H1 (cell line): ENCODE measurements at regions not wholly inside any gene's neighbourhood (a gene's known extent, or its start where the extent isn't known, plus 50 kb on each side); places are given as distances from the start of the nearest gene placed in this dataset.

Experiments used
- CTCF ChIA-PET: fragments of 300-600 bp; sonication (Branson Sonifier 250); formaldehyde crosslinking; loops from one replicate; lab custom pipeline; 2021; ENCODE audit not compliant: partially characterized antibody; lab: Charles Lee
- POLR2A ChIA-PET: fragments of 300-600 bp; sonication (Branson Sonifier 250); formaldehyde crosslinking; loops from one replicate; lab custom pipeline; 2021; ENCODE audit warnings: inconsistent platforms; ENCODE audit not compliant: partially characterized antibody; lab: Charles Lee
- DNase-seq, 2 experiments: peaks; one replicate each; pipeline versions ENCODE4 v3.0.0 to v3.0.0-alpha.2; 2010 to 2022; ENCODE audit warnings: low spot score in 2 of 2, low read depth in 1 of 2, mixed read lengths in 1 of 2
- FAIRE-seq: peaks from 2 replicates; lab custom pipeline; 2011; peaks lifted over from hg19 to GRCh38; lab: Jason Lieb, UNC
- H2AFZ ChIP-seq: 2 replicates; pipeline ENCODE4 v1.8.1; 2012; ENCODE audit warnings: low read length, inconsistent platforms
- H2AK5ac ChIP-seq: 2 replicates; pipeline ENCODE4 v1.6.1; 2013; ENCODE audit warnings: low read depth, low read length
- H2BK120ac ChIP-seq: replicated peaks from 2 replicates; pipeline ENCODE3; 2013; ENCODE audit warnings: low read depth, low read length, inconsistent platforms
- H2BK12ac ChIP-seq: 2 replicates; pipeline ENCODE4 v1.6.1; 2013; ENCODE audit warnings: low read depth, low read length
- H2BK15ac ChIP-seq: 2 replicates; pipeline ENCODE4 v1.6.1; 2013; ENCODE audit warnings: low read length
- H2BK20ac ChIP-seq: 2 replicates; pipeline ENCODE4 v1.6.1; 2013; ENCODE audit warnings: low read length
- H2BK5ac ChIP-seq: 2 replicates; pipeline ENCODE4 v1.6.1; 2013; ENCODE audit warnings: low read depth, low read length
- H3K14ac ChIP-seq: 2 replicates; pipeline ENCODE4 v1.6.1; 2013; ENCODE audit warnings: inconsistent platforms; ENCODE audit not compliant: insufficient read length
- H3K18ac ChIP-seq: 2 replicates; pipeline ENCODE4 v1.6.1; 2013; ENCODE audit warnings: low read length; ENCODE audit errors: extremely low read depth
- H3K23ac ChIP-seq: 2 replicates; pipeline ENCODE4 v1.6.1; 2013; ENCODE audit warnings: inconsistent platforms; ENCODE audit not compliant: insufficient read length
- H3K23me2 ChIP-seq: 2 replicates; pipeline ENCODE4 v1.6.1; 2013; ENCODE audit warnings: low read depth, low read length
- H3K27ac ChIP-seq: 2 replicates; pipeline ENCODE4 v1.6.1; 2011; ENCODE audit warnings: low read depth, low read length, inconsistent platforms
- H3K27me3 ChIP-seq, 4 experiments: replicated peaks in 1 of 4; 1 replicate in 1 of 4; 2 replicates in 3 of 4; pipeline versions ENCODE4 v1.6.1 to v1.8.1; 2011 to 2013; ENCODE audit warnings: low read length in 3 of 4, mild to moderate bottlenecking in 3 of 4, inconsistent platforms in 2 of 4, mixed read lengths in 2 of 4, moderate library complexity in 1 of 4; ENCODE audit not compliant: control insufficient read depth in 3 of 4, insufficient read depth in 3 of 4; ENCODE audit errors: extremely low read depth in 1 of 4
- H3K36me3 ChIP-seq, 4 experiments: 2 replicates each; pipeline versions ENCODE4 v1.6.1 to v1.8.1; 2011 to 2013; ENCODE audit warnings: mild to moderate bottlenecking in 4 of 4, low read length in 3 of 4, moderate library complexity in 2 of 4, control low read depth in 1 of 4, inconsistent platforms in 1 of 4; ENCODE audit not compliant: insufficient read depth in 4 of 4, control insufficient read depth in 2 of 4
- H3K4ac ChIP-seq: replicated peaks from 2 replicates; pipeline ENCODE3; 2013; ENCODE audit warnings: low read length, low read depth, mixed read lengths, inconsistent platforms; ENCODE audit not compliant: insufficient read length
- H3K4me1 ChIP-seq, 4 experiments: replicated peaks in 1 of 4; 1 replicate in 1 of 4; 2 replicates in 3 of 4; pipeline versions ENCODE4 v1.6.1 to v1.8.1; 2011 to 2013; ENCODE audit warnings: low read length in 3 of 4, inconsistent platforms in 2 of 4, mixed read lengths in 1 of 4; ENCODE audit not compliant: insufficient read depth in 4 of 4, control insufficient read depth in 3 of 4
- H3K4me2 ChIP-seq, 2 experiments: 2 replicates each; pipeline versions ENCODE4 v1.6.1 to v1.8.1; 2011 to 2013; ENCODE audit warnings: low read depth in 2 of 2, low read length in 2 of 2, control low read depth in 1 of 2, inconsistent platforms in 1 of 2, mild to moderate bottlenecking in 1 of 2; ENCODE audit not compliant: insufficient read depth in 1 of 2
- H3K4me3 ChIP-seq, 4 experiments: fragments of 200-600, 300-600 bp in 1 of 4; sonication (generic), shearing (Covaris generic), sonication (Bioruptor Twin) in 1 of 4; 2 replicates each; pipeline versions ENCODE4 v1.5.1 to v1.8.1; 2011 to 2016; ENCODE audit warnings: low read length in 4 of 4, low read depth in 3 of 4, control low read depth in 2 of 4, inconsistent platforms in 2 of 4, mild to moderate bottlenecking in 2 of 4, mixed read lengths in 1 of 4, moderate library complexity in 1 of 4; ENCODE audit not compliant: insufficient read depth in 2 of 4; ENCODE audit errors: extremely low read depth in 1 of 4
- H3K56ac ChIP-seq: replicated peaks from 2 replicates; pipeline ENCODE3; 2013; ENCODE audit warnings: low read depth, mild to moderate bottlenecking, mixed read lengths, low read length, inconsistent platforms; ENCODE audit not compliant: insufficient read length
- H3K79me1 ChIP-seq: 2 replicates; pipeline ENCODE4 v1.6.1; 2013; ENCODE audit warnings: low read depth, low read length, control low read depth
- H3K79me2 ChIP-seq, 2 experiments: 2 replicates each; pipeline versions ENCODE4 v1.6.1 to v1.8.1; 2012 to 2013; ENCODE audit warnings: low read length in 2 of 2, mild to moderate bottlenecking in 2 of 2, inconsistent platforms in 1 of 2; ENCODE audit not compliant: insufficient read depth in 2 of 2, control insufficient read depth in 1 of 2
- H3K9ac ChIP-seq, 4 experiments: replicated peaks in 1 of 4; 1 replicate in 1 of 4; 2 replicates in 3 of 4; pipeline versions ENCODE4 v1.6.1 to v1.8.1; 2011 to 2013; ENCODE audit warnings: low read depth in 3 of 4, low read length in 3 of 4, control low read depth in 2 of 4, mild to moderate bottlenecking in 2 of 4, moderate library complexity in 2 of 4, inconsistent platforms in 1 of 4; ENCODE audit errors: extremely low read depth in 1 of 4
- H3K9me3 ChIP-seq, 2 experiments: 2 replicates each; pipeline versions ENCODE4 v1.6.1 to v1.8.1; 2012 to 2013; ENCODE audit warnings: mild to moderate bottlenecking in 2 of 2, moderate library complexity in 2 of 2, control low read depth in 1 of 2, inconsistent platforms in 1 of 2, low read depth in 1 of 2, low read length in 1 of 2, mixed read lengths in 1 of 2; ENCODE audit not compliant: insufficient read depth in 2 of 2
- H4K20me1 ChIP-seq, 2 experiments: replicated peaks in 1 of 2; 2 replicates each; pipeline versions ENCODE3 to v1.8.1; 2011 to 2013; ENCODE audit warnings: inconsistent platforms in 2 of 2, low read length in 2 of 2, mild to moderate bottlenecking in 1 of 2; ENCODE audit not compliant: insufficient read depth in 2 of 2, control insufficient read depth in 1 of 2
- H4K5ac ChIP-seq: 2 replicates; pipeline ENCODE4 v1.6.1; 2013; ENCODE audit warnings: low read length, low read depth, mixed read lengths, inconsistent platforms; ENCODE audit not compliant: insufficient read length
- H4K8ac ChIP-seq: 2 replicates; pipeline ENCODE4 v1.8.0; 2013; ENCODE audit warnings: mild to moderate bottlenecking, moderate library complexity, low read length, inconsistent platforms; ENCODE audit not compliant: insufficient read depth; ENCODE audit errors: extremely low read depth
- H4K91ac ChIP-seq: replicated peaks from 2 replicates; pipeline ENCODE3; 2013; ENCODE audit warnings: low read length, mixed read lengths, inconsistent platforms; ENCODE audit not compliant: insufficient read length
- EGR1 ChIP-seq: IDR thresholded peaks from 2 replicates; pipeline ENCODE4 v1.6.1; 2011; ENCODE audit warnings: low read depth, low read length, borderline replicate concordance
- EZH2 ChIP-seq: fragments of 200-600 bp; sonication (generic); IDR thresholded peaks from 2 replicates; pipeline ENCODE4 v1.7.1; 2012; ENCODE audit warnings: low read depth, mild to moderate bottlenecking, moderate library complexity, low read length, inconsistent platforms; ENCODE audit not compliant: severe bottlenecking
- PHF8 ChIP-seq: fragments of 200-600 bp; sonication (generic); conservative IDR thresholded peaks from 2 replicates; pipeline ENCODE4 v1.7.1; 2012; ENCODE audit warnings: low read depth, mild to moderate bottlenecking, inconsistent platforms, low read length, moderate library complexity
- POLR2A ChIP-seq, 2 experiments: IDR thresholded peaks; 1 replicate in 1 of 2; 2 replicates in 1 of 2; pipeline ENCODE4 v1.6.1; 2011; ENCODE audit warnings: low read depth in 2 of 2, low read length in 2 of 2, mild to moderate bottlenecking in 2 of 2; ENCODE audit errors: control extremely low read depth in 1 of 2
- POU5F1 ChIP-seq: IDR thresholded peaks from 2 replicates; pipeline ENCODE4 v1.6.1; 2011; ENCODE audit warnings: low read depth, mild to moderate bottlenecking, low read length, moderate library complexity
- TEAD4 ChIP-seq: IDR thresholded peaks from 2 replicates; pipeline ENCODE4 v1.6.1; 2012; ENCODE audit warnings: low read depth, low read length, inconsistent platforms, mixed read lengths
- WGBS, 2 experiments: shearing (Covaris generic) in 1 of 2; methylation state at CpG; one replicate each; pipeline versions ENCODE4 v1.1.6 to v1.1.7; 2013 to 2015; ENCODE audit warnings: low lambda C conversion rate in 2 of 2, mixed read lengths in 2 of 2, inconsistent platforms in 1 of 2, low coverage in 1 of 2, missing lambda C conversion rate in 1 of 2; ENCODE audit not compliant: insufficient replicate concordance in 2 of 2, insufficient coverage in 1 of 2, insufficient read length in 1 of 2; ENCODE audit errors: extremely low coverage in 1 of 2, missing lambda C conversion rate in 1 of 2; 5-methylcytosine and 5-hydroxymethylcytosine counted together

GRCh38 chr14:35927727-35928126 lies 101.6 kb downstream of the BRMS1L start:
- ChIA-PET CTCF (interaction anchor here (1.1 kb wide), 1 partner anchor 17 kb away, joined by 6 read pairs; no protein-coding TSS in a partner anchor), POLR2A (no interaction called here)
- WGBS, 2 experiments = 87% methylated on average over 3 of the region's 3 CpGs; no CpG with 5 or more reads in 1 of the 2 experiments
- Histone ChIP-seq H3K18ac (no peak overlapping the region), H2BK15ac (no peak overlapping the region), H3K79me1 (no peaks in the 10 kb centered on the region), H4K20me1 (no peaks in the 10 kb centered on the region), H2BK12ac (no peak overlapping the region), H3K36me3 (no peaks in the 10 kb centered on the region), H3K56ac (no peak overlapping the region), H3K14ac (no peak overlapping the region), H2BK20ac (no peak overlapping the region), H2AK5ac (no peak overlapping the region), H3K79me2 (no peaks in the 10 kb centered on the region), H3K27me3 (no peaks in the 10 kb centered on the region), H4K91ac (no peak overlapping the region), H3K9ac (no peak overlapping the region), H3K9me3 (no peaks in the 10 kb centered on the region), H3K4me3 (no peak overlapping the region), H3K4ac (no peak overlapping the region), H2BK120ac (no peak overlapping the region), H2BK5ac (no peak overlapping the region), H3K27ac (no peak overlapping the region), H4K5ac (no peak overlapping the region), H2AFZ (no peak overlapping the region), H3K23ac (no peak overlapping the region), H3K4me2 (no peak overlapping the region), H4K8ac (no peak overlapping the region), H3K4me1 (no peaks in the 10 kb centered on the region), H3K23me2 (no peaks in the 10 kb centered on the region)
- TF ChIP-seq TEAD4 (no peak), POU5F1 (no peak), EZH2 (no peak), EGR1 (no peak), PHF8 (no peak), POLR2A (IDR thresholded peaks at IDR 0.05; ENCODE audit: control extremely low read depth in 1 of 2, low read depth in 2 of 2, low read length in 2 of 2) (no peak)
- FAIRE-seq (no peak), DNase-seq (no peak)
